Spleen (tissue), 11 donors: ENCODE measurements at regions not wholly inside any gene's neighbourhood (a gene's known extent, or its start where the extent isn't known, plus 50 kb on each side); places are given as distances from the start of the nearest gene placed in this dataset.

Experiments
- DNase-seq: peaks from one replicate; pipeline ENCODE4 v3.0.0-alpha.2; 2020
- H3K27ac ChIP-seq, 8 donors: fragments of 200-600 bp; sonication (generic) in 7 of 8; 1 replicate in 4 of 8; 2 replicates in 4 of 8; pipeline versions ENCODE4 v1.5.0 to v1.8.0; 2016 to 2021; ENCODE audit warnings: inconsistent platforms in 4 of 8, mild to moderate bottlenecking in 4 of 8, moderate library complexity in 1 of 8
- H3K27me3 ChIP-seq, 7 donors: fragments of 200-600 bp; sonication (generic) in 6 of 7; replicated peaks in 1 of 7; 1 replicate in 4 of 7; 2 replicates in 3 of 7; pipeline versions ENCODE4 v1.5.0 to v1.8.0; 2016 to 2021; ENCODE audit warnings: inconsistent platforms in 3 of 7, mild to moderate bottlenecking in 1 of 7
- H3K36me3 ChIP-seq, 6 donors: fragments of 200-600 bp; sonication (generic) in 5 of 6; 1 replicate in 4 of 6; 2 replicates in 2 of 6; pipeline versions ENCODE4 v1.5.0 to v1.8.0; 2016 to 2021; ENCODE audit warnings: inconsistent platforms in 2 of 6
- H3K4me1 ChIP-seq, 6 donors: fragments of 200-600 bp; sonication (generic) in 5 of 6; 1 replicate in 3 of 6; 2 replicates in 3 of 6; pipeline versions ENCODE4 v1.5.0 to v1.8.0; 2016 to 2021; ENCODE audit warnings: inconsistent platforms in 3 of 6
- H3K4me3 ChIP-seq, 8 donors: fragments of 200-600 bp; sonication (generic) in 7 of 8; 1 replicate in 4 of 8; 2 replicates in 4 of 8; pipeline versions ENCODE4 v1.5.0 to v1.8.0; 2016 to 2021; ENCODE audit warnings: inconsistent platforms in 4 of 8, mild to moderate bottlenecking in 4 of 8, moderate library complexity in 2 of 8
- H3K9me3 ChIP-seq, 8 donors: fragments of 200-600 bp; sonication (generic) in 7 of 8; 1 replicate in 4 of 8; 2 replicates in 4 of 8; pipeline versions ENCODE4 v1.5.0 to v1.8.0; 2016 to 2021; ENCODE audit warnings: inconsistent platforms in 4 of 8
- CTCF ChIP-seq, 11 experiments: fragments of 200-600 bp in 7 of 11; fragments of 450-650 bp in 4 of 11; sonication (generic) in 4 of 11; IDR thresholded peaks in 8 of 11; conservative IDR thresholded peaks in 3 of 11; 1 replicate in 7 of 11; 2 replicates in 4 of 11; pipeline versions ENCODE4 v1.4.0 to v1.8.0; 2016 to 2021; ENCODE audit warnings: antibody characterized with exemption in 11 of 11, inconsistent platforms in 4 of 11, mild to moderate bottlenecking in 1 of 11
- POLR2A ChIP-seq, 3 donors: fragments of 450-650 bp; IDR thresholded peaks; one replicate each; pipeline ENCODE4 v1.5.1; 2017; ENCODE audit warnings: antibody characterized with exemption in 3 of 3, mild to moderate bottlenecking in 1 of 3
- POLR2AphosphoS5 ChIP-seq, 3 donors: sonication (generic); formaldehyde crosslinking; IDR thresholded peaks; one replicate each; pipeline ENCODE4 v1.5.1; 2017; ENCODE audit warnings: antibody characterized with exemption in 3 of 3
- WGBS, 5 donors: extraction: QIAGEN DNeasy Blood & Tissue Kit in 3 of 5; methylation state at CpG; one replicate each; pipeline versions ENCODE4 v1.1.5 to v1.1.7; 2013 to 2018; 5-methylcytosine and 5-hydroxymethylcytosine counted together
- intact Hi-C: fragments of 100-400 bp; cut with DNase I; formaldehyde crosslinking; loops from one replicate; pipeline ENCODE4 v1.15.0; 2023; ENCODE audit warnings: low total_unique reads
- donor health status: healthy with polysubstance abuse.
- donor health status: DM: no; HTN: no; CAD: no; lungs with moderate emphysema.
- donor health status: DM: no; HTN: no; CAD: no.
- donor health status: Bipolar disorder and iron deficiency.
- donor health status: healthy.
- donor health status: DM: no; HTN: no; CAD: no.
- donor health status: DM: yes; HTN: yes; CAD: no.

GRCh38 chr5:18010053-18010452 is 375.8 kb downstream of the TAF11L14 start:
- TF ChIP-seq POLR2A (IDR thresholded peaks at IDR 0.05) (no peak), POLR2AphosphoS5 (IDR thresholded peaks at IDR 0.05) (no peak), CTCF (IDR thresholded peaks at IDR 0.05 in 8 of 11, conservative IDR thresholded peaks at IDR 0.05 in 3 of 11) (no peak)
- intact Hi-C loops, result no loop called here

DNA sequence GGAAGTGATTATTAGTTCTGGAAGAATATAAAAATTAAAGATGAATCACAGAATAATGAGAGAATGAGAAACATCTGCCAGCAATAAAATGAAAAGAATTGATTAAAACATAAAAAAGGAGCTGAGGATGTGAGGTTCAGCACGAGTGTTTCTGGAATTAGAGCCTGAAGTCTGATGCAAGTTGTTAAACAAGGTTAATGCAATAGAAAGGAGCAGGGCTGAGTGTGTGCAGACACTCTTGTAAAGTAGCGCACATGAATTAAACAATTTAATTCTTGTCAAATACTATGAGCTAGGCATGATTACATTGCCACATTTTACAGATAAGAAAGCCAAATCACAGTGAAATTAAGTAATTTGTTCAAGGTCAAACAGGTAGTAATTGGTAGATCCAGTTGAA is 384.2 kb downstream of the TAF11L14 start:
- WGBS, 5 donors, result 60 to 76% (median 73%) methylated on average over 2 of the region's 2 CpGs
- no peak for DNase-seq
- H3K27ac ChIP-seq, result no peak overlapping the region
- H3K4me1 ChIP-seq, result no peaks in the 10 kb centered on the region
- intact Hi-C loops, result no loop called here
- H3K9me3 ChIP-seq, result peaks cover 0 to 11% (median 3%) of the 10 kb centered on the region in 8 donors
- no peak overlapping the region for H3K4me3 ChIP-seq
- no peaks in the 10 kb centered on the region for H3K27me3 ChIP-seq
- TF ChIP-seq POLR2A (IDR thresholded peaks at IDR 0.05) (no peak), POLR2AphosphoS5 (IDR thresholded peaks at IDR 0.05) (no peak), CTCF (IDR thresholded peaks at IDR 0.05 in 8 of 11, conservative IDR thresholded peaks at IDR 0.05 in 3 of 11) (no peak)
- H3K36me3 ChIP-seq, result no peaks in the 10 kb centered on the region

More at GRCh38 chr5:18010053-18010452, 375.8 kb downstream of the TAF11L14 start:
- Histone ChIP-seq H3K9me3 (peaks cover 0 to 8% (median 0%) of the 10 kb centered on the region in 8 donors), H3K27ac (no peak overlapping the region), H3K36me3 (no peaks in the 10 kb centered on the region), H3K27me3 (no peaks in the 10 kb centered on the region), H3K4me1 (no peaks in the 10 kb centered on the region), H3K4me3 (no peak overlapping the region)
- DNase-seq, result no peak
- 58 to 72% (median 65%) methylated on average over 2 of the region's 2 CpGs for WGBS, 5 donors

- H3K4me1 ChIP-seq, result no peaks in the 10 kb centered on the region
- peaks cover 0 to 8% (median 0%) of the 10 kb centered on the region in 8 donors for H3K9me3 ChIP-seq
- H3K36me3 ChIP-seq, result no peaks in the 10 kb centered on the region
- WGBS, 5 donors, result 79 to 94% (median 92%) methylated on average over 2 of the region's 2 CpGs
- no peak overlapping the region for H3K4me3 ChIP-seq
- DNase-seq, result no peak
- intact Hi-C loops, result no loop called here
- H3K27me3 ChIP-seq, result no peaks in the 10 kb centered on the region
- no peak overlapping the region for H3K27ac ChIP-seq
- no peak for TF ChIP-seq CTCF (IDR thresholded peaks at IDR 0.05 in 8 of 11, conservative IDR thresholded peaks at IDR 0.05 in 3 of 11)
- TF ChIP-seq POLR2A (IDR thresholded peaks at IDR 0.05), result no peak
- TF ChIP-seq POLR2AphosphoS5 (IDR thresholded peaks at IDR 0.05), result no peak
Observed at GRCh38 chr5:18023275-18023674, 389.0 kb downstream of the TAF11L14 start.

DNA sequence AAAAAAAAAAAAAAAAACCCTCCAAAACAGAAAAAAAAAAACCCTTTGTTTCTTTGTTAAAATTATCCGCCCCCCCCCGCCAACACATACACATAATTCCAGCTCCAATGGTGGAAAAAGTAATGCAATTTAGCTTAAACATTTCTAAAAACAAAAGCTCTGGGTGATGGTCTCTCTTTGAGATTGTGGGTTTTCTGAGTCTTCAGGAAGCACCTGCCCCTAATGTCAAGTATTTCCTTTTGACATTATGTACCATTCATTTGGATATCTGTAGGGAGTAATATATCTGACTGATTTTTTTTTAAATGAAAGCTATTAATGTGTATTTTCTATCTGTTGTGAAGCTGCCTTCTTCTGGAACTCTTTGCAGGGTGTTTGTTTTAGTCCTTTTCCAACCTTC is 389.7 kb downstream of the TAF11L14 start:
- no peaks in the 10 kb centered on the region for H3K36me3 ChIP-seq
- no peak overlapping the region for H3K27ac ChIP-seq
- no peak for DNase-seq
- 17 to 39% (median 18%) methylated on average over 2 of the region's 2 CpGs for WGBS, 5 donors
- H3K4me3 ChIP-seq, result no peak overlapping the region
- intact Hi-C loops, result no loop called here
- H3K9me3 ChIP-seq, result peaks cover 0 to 8% (median 0%) of the 10 kb centered on the region in 8 donors
- TF ChIP-seq POLR2A (IDR thresholded peaks at IDR 0.05), result no peak
- no peak for TF ChIP-seq CTCF (IDR thresholded peaks at IDR 0.05 in 8 of 11, conservative IDR thresholded peaks at IDR 0.05 in 3 of 11)
- TF ChIP-seq POLR2AphosphoS5 (IDR thresholded peaks at IDR 0.05), result no peak
- H3K27me3 ChIP-seq, result no peaks in the 10 kb centered on the region
- H3K4me1 ChIP-seq, result no peaks in the 10 kb centered on the region
